SU-DHL-6 (cell line): ENCODE measurements at regions not wholly inside any gene's neighbourhood (a gene's known extent, or its start where the extent isn't known, plus 50 kb on each side); places are given as distances from the start of the nearest gene placed in this dataset.

ENCODE experiments used
- H2AFZ ChIP-seq: fragments of 200-600 bp; sonication (generic); 2 replicates; pipeline ENCODE4 v1.6.1; 2014; ENCODE audit warnings: low read depth, mild to moderate bottlenecking, moderate library complexity, mixed read lengths, antibody characterized with exemption, low read length; ENCODE audit not compliant: severe bottlenecking
- H3F3A ChIP-seq: fragments of 200-600 bp; shearing (Covaris generic); 2 replicates; pipeline ENCODE4 v1.6.0; 2016; ENCODE audit warnings: antibody characterized with exemption, mild to moderate bottlenecking; ENCODE audit not compliant: insufficient read depth
- H3K27ac ChIP-seq: fragments of 200-600 bp; sonication (generic); 2 replicates; pipeline ENCODE4 v1.5.1; 2016; ENCODE audit warnings: low read depth, mild to moderate bottlenecking, low read length, moderate library complexity, mixed read lengths
- H3K27me3 ChIP-seq: fragments of 200-600 bp; sonication (generic), shearing (Covaris generic); 2 replicates; pipeline ENCODE4 v1.6.0; 2014; ENCODE audit warnings: mild to moderate bottlenecking, low read length
- H3K36me3 ChIP-seq: fragments of 200-600 bp; sonication (generic); 2 replicates; pipeline ENCODE4 v1.6.1; 2014; ENCODE audit warnings: mild to moderate bottlenecking, low read length, mixed read lengths
- H3K4me2 ChIP-seq: fragments of 300-600, 200-600 bp; shearing (Covaris generic), sonication (generic); 2 replicates; pipeline ENCODE4 v1.6.0; 2014; ENCODE audit warnings: low read length, low read depth, mild to moderate bottlenecking; ENCODE audit not compliant: poor library complexity, severe bottlenecking
- H3K4me3 ChIP-seq: fragments of 200-600 bp; sonication (generic); 2 replicates; pipeline ENCODE4 v1.5.1; 2014; ENCODE audit warnings: antibody characterized with exemption, low read length, mild to moderate bottlenecking, mixed read lengths; ENCODE audit not compliant: insufficient read depth, poor library complexity, severe bottlenecking
- H3K79me2 ChIP-seq: fragments of 200-600 bp; sonication (generic); 2 replicates; pipeline ENCODE4 v1.6.1; 2014; ENCODE audit warnings: mild to moderate bottlenecking, low read length, moderate library complexity; ENCODE audit not compliant: insufficient read depth
- H3K9ac ChIP-seq: fragments of 200-600 bp; sonication (generic); 2 replicates; pipeline ENCODE4 v1.7.0; 2014; ENCODE audit warnings: mild to moderate bottlenecking, low read length
- H3K9me2 ChIP-seq: fragments of 200-600 bp; sonication (generic); replicated peaks from 2 replicates; pipeline ENCODE4 v1.6.1; 2014; ENCODE audit warnings: low read length; ENCODE audit not compliant: insufficient read depth
- H3K9me3 ChIP-seq: fragments of 200-600 bp; sonication (generic); 2 replicates; pipeline ENCODE4 v1.6.1; 2014; ENCODE audit warnings: low read length, mixed read lengths; ENCODE audit not compliant: insufficient read depth
- H4K20me1 ChIP-seq: fragments of 200-600 bp; sonication (generic); 2 replicates; pipeline ENCODE4 v1.6.1; 2014; ENCODE audit warnings: low read depth, mild to moderate bottlenecking, antibody characterized with exemption, low read length, moderate library complexity, mixed read lengths
- CTCF ChIP-seq: fragments of 200-600 bp; sonication (generic); IDR thresholded peaks from one replicate; pipeline ENCODE4 v1.5.1; 2017; ENCODE audit warnings: antibody characterized with exemption, mild to moderate bottlenecking, low read length, moderate library complexity; ENCODE audit not compliant: insufficient read depth, poor library complexity, severe bottlenecking
- EZH2phosphoT487 ChIP-seq: fragments of 200-600 bp; sonication (generic), shearing (Covaris generic); conservative IDR thresholded peaks from 2 replicates; pipeline ENCODE4 v1.6.1; 2018; ENCODE audit warnings: mild to moderate bottlenecking, antibody characterized with exemption, low read length, moderate library complexity, mixed read lengths

GRCh38 chrX:77060572-77060971, 386.6 kb upstream of the FGF16 start:
- Histone ChIP-seq H2AFZ (no peak overlapping the region), H3K27ac (no peak overlapping the region), H3K27me3 (no peaks in the 10 kb centered on the region), H3K9me2 (no peaks in the 10 kb centered on the region), H3F3A (no peaks in the 10 kb centered on the region), H3K4me2 (no peak overlapping the region), H3K79me2 (no peaks in the 10 kb centered on the region), H3K9me3 (no peaks in the 10 kb centered on the region), H3K9ac (no peak overlapping the region), H3K36me3 (no peaks in the 10 kb centered on the region), H4K20me1 (no peaks in the 10 kb centered on the region), H3K4me3 (no peak overlapping the region)
- no peak for TF ChIP-seq CTCF
- no peak for TF ChIP-seq EZH2phosphoT487

- Histone ChIP-seq H3K9me3 (no peaks in the 10 kb centered on the region), H3K9ac (no peak overlapping the region), H3K4me3 (no peak overlapping the region), H3K9me2 (no peaks in the 10 kb centered on the region), H4K20me1 (no peaks in the 10 kb centered on the region), H3K36me3 (no peaks in the 10 kb centered on the region), H3K4me2 (no peak overlapping the region), H3K27ac (no peak overlapping the region), H3K79me2 (no peaks in the 10 kb centered on the region), H3K27me3 (no peaks in the 10 kb centered on the region), H2AFZ (no peak overlapping the region), H3F3A (no peaks in the 10 kb centered on the region)
- TF ChIP-seq CTCF (no peak), EZH2phosphoT487 (no peak)
Observed at GRCh38 chrX:77061022-77061421, 386.2 kb upstream of the FGF16 start.

GRCh38 chrX:77061545-77061944, 385.6 kb upstream of the FGF16 start:
- Histone ChIP-seq H3K36me3 (no peaks in the 10 kb centered on the region), H3K4me2 (no peak overlapping the region), H3K9me2 (no peaks in the 10 kb centered on the region), H4K20me1 (no peaks in the 10 kb centered on the region), H3K4me3 (no peak overlapping the region), H3K79me2 (no peaks in the 10 kb centered on the region), H3K9me3 (no peaks in the 10 kb centered on the region), H3F3A (no peaks in the 10 kb centered on the region), H3K9ac (no peak overlapping the region), H3K27me3 (no peaks in the 10 kb centered on the region), H3K27ac (no peak overlapping the region), H2AFZ (no peak overlapping the region)
- TF ChIP-seq CTCF (no peak), EZH2phosphoT487 (no peak)

GRCh38 chrX:77065896-77066295, 381.3 kb upstream of the FGF16 start:
- no peak for TF ChIP-seq CTCF
- no peak for TF ChIP-seq EZH2phosphoT487
- Histone ChIP-seq H3K9ac (no peak overlapping the region), H3K9me3 (no peaks in the 10 kb centered on the region), H3K27ac (no peak overlapping the region), H3K9me2 (no peaks in the 10 kb centered on the region), H3K36me3 (no peaks in the 10 kb centered on the region), H3K4me3 (no peak overlapping the region), H2AFZ (no peak overlapping the region), H4K20me1 (no peaks in the 10 kb centered on the region), H3F3A (no peaks in the 10 kb centered on the region), H3K27me3 (no peaks in the 10 kb centered on the region), H3K4me2 (no peak overlapping the region), H3K79me2 (no peaks in the 10 kb centered on the region)
